ENCODE measurements at regions not wholly inside any gene's neighbourhood (a gene's known extent, or its start where the extent isn't known, plus 50 kb on each side); places are given as distances from the start of the nearest gene placed in this dataset.

DNA sequence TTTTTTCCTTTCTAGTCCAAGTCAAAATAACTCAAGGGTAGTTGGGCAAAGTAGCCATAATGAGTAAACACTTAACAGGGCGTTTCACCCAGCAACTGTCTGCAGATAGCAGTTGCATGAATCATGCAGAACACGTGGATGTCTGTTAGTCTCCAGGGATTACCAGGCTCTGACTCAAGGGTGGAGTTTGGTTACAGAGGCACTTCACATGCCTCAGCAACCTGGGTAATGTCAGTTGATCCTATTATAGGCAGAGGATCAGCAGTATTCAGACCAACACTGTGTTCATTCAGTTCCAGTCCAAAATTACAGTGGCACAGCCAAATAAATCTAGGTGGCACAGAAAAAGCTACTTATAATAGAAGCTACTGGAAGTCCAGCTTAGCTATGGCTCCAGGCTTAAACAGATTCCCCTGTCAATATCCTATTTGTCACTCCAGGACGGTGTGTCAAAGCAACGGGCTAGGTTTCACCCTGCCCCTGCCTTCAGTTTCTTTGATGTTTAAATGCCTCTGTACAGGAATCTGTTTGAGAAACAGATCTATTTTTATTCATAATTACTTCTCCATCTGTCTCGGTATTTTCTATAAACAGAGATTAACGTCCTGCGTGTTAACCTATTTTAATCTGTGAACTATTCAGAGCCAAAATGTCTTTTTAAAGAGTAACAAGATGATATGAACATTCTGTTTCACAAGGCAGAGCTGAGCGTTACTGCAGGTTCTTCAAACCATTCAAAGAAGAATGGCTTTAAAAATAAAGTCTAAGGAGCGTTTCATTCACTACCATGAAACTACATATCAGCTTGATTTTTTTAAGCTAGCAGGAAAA lies 162.6 kb upstream of the AKR1E2 start:
- no peak for DNase-seq (ENCODE audit: low read depth in 1 of 2, low spot score in 1 of 2)

- DNase-seq (ENCODE audit: low read depth in 1 of 2, low spot score in 1 of 2), result no peak
These were observed 163.3 kb upstream of the AKR1E2 start for GRCh38 chr10:4662576-4663161.

DNA sequence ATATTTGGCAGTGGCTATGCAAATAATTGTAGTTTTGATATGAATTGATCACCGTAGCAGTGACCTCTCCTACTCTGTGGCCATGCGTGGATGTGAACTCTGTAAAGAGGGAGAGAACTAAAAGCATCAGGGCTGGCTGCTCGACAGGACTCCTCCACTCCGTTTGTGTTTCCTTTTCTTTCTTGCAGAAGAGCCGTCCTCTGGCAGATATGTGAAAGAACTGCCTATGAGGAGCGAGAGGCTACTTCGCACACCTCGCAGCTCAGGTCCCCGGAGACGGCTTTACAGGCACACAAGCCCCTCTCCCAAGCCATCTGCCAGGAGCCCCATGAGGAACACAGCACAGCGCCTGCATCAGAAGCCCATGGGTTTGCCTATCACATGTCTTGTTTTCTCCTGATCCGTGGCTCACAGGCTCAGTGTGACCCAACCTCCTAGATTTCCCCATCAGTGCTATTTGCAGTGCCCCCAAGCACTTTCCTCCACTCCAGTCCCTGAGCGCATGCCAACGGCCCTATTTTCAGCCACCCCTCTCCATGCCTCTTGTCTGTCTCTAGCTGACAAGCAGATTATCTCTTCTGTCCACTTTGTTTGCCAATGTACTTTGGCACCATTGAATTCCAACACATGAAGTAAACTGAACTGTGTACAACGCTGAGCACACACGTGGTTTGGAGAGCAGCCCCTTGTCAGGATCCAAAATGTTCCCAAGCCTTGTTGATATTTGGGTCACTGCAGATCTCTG lies 164.3 kb upstream of the AKR1E2 start:
- no peak for DNase-seq (ENCODE audit: low read depth in 1 of 2, low spot score in 1 of 2)

DNA sequence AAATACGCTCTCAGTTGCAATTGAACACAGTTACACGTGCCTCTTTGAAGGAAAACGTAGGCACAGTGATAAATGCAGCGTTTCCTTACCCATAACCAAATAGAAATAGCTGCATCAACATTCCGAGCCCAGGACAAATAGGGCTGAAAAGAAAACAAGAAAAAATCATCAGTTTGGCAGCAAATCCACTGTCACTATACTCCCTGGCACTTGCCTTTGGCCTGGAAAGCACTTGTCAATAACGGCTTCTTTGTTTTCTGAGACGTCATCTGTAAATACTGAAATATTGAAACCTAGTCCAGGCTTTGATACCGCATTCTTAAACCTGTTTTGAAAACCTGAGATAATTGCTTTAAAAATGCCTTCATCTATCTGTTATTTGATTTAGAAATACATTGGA lies 167.2 kb upstream of the AKR1E2 start:
- no peak for DNase-seq (ENCODE audit: low read depth in 1 of 2, low spot score in 1 of 2)

- DNase-seq (ENCODE audit: low read depth in 1 of 2, low spot score in 1 of 2), result peak in 1 of 2 donors; percentile 27
These were observed 169.3 kb upstream of the AKR1E2 start for GRCh38 chr10:4656576-4657194.

- DNase-seq (ENCODE audit: low read depth in 1 of 2, low spot score in 1 of 2), result no peak
These were observed 170.1 kb upstream of the AKR1E2 start for GRCh38 chr10:4655879-4656278.

GRCh38 chr10:4655406-4655805 lies 170.6 kb upstream of the AKR1E2 start:
- no peak for DNase-seq (ENCODE audit: low read depth in 1 of 2, low spot score in 1 of 2)

DNA sequence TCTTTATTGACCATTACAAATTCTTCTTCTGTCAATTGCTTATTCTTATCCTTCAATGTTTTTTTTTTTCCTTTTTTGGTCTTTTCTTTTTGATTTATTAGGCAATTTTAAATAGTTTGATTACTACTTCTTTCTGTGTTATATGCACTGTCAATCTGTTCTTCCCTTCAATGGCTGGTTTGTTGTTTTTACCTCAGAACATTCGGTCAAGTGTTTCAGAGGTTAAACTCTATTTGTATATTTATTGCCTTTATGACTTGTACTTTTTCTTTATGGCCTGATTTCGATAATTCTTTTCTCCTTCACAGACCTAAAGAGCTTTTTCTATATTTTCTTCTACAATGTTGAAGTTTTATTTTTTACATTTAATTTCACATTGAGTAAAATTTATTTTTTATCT lies 171.5 kb upstream of the AKR1E2 start:
- DNase-seq (ENCODE audit: low read depth in 1 of 2, low spot score in 1 of 2), result no peak

DNA sequence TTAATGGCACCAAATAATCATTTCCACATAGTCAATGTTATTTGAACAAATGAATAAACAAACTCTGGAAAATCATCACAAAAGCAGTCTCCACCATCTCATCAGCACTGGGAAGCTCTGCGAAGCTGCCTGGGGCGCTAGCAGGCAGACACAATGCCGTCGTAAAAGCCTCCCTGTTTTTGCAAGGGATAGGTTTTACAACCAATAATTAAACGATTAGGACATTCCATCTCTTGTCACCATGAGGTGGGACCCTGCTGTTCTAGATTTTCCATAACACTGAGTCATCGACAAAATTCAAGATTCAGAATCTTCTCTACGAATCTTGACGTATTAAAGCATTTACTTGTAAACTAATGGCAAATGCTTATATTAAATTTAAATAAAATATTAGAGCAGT lies 172.8 kb upstream of the AKR1E2 start:
- no peak for DNase-seq (ENCODE audit: low read depth in 1 of 2, low spot score in 1 of 2)

GRCh38 chr10:4652111-4653010 lies 173.6 kb upstream of the AKR1E2 start:
- peak in 1 of 2 donors; percentile 19 for DNase-seq (ENCODE audit: low read depth in 1 of 2, low spot score in 1 of 2)

GRCh38 chr10:4651404-4652037 lies 174.5 kb upstream of the AKR1E2 start:
- no peak for DNase-seq (ENCODE audit: low read depth in 1 of 2, low spot score in 1 of 2)

DNA sequence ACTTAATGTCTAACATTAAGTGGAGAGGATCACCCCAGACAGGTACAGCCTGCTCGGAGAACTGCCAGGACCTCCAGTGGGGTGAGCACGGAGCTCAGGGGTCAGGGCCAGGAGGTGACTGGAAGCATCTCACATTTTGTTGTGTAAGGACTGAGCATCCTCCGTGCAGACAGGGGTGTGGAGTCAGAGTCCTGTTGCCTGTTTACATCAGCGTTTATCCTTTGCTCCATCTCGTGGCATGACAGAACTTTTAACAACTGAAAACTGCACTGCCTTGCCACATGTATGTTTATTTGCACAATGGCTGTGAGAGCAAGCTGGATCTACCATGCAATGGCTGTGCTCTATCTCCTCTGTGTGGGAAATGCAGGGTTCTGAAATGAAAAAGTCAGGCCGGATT lies 175.4 kb upstream of the AKR1E2 start:
- DNase-seq (ENCODE audit: low read depth in 1 of 2, low spot score in 1 of 2), result no peak

GRCh38 chr10:4649886-4650508 lies 176.0 kb upstream of the AKR1E2 start:
- no peak for DNase-seq (ENCODE audit: low read depth in 1 of 2, low spot score in 1 of 2)

- DNase-seq (ENCODE audit: low read depth in 1 of 2, low spot score in 1 of 2), result no peak
These were observed 176.5 kb upstream of the AKR1E2 start for GRCh38 chr10:4649471-4649870.

DNA sequence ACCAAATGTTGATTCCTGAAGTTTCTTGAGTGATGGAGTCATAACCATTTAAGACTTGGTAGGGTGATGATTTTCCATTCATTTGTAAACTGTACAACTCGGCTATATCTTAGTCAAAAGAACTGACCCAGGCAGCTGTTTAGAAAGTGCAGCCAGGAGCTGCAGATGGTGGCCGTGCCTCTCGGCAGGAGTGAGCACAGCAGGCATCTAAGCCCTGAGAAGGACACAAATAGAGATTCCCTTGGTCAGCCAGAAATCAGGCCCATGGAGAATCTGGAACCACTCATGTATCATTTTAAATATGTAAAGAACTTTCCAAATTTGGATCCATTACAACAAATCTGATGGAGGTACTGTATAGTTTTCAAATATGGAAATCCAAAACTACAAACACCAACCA lies 177.0 kb upstream of the AKR1E2 start:
- DNase-seq (ENCODE audit: low read depth in 1 of 2, low spot score in 1 of 2), result no peak

GRCh38 chr10:4647109-4647785 lies 178.8 kb upstream of the AKR1E2 start:
- no peak for DNase-seq (ENCODE audit: low read depth in 1 of 2, low spot score in 1 of 2)

DNA sequence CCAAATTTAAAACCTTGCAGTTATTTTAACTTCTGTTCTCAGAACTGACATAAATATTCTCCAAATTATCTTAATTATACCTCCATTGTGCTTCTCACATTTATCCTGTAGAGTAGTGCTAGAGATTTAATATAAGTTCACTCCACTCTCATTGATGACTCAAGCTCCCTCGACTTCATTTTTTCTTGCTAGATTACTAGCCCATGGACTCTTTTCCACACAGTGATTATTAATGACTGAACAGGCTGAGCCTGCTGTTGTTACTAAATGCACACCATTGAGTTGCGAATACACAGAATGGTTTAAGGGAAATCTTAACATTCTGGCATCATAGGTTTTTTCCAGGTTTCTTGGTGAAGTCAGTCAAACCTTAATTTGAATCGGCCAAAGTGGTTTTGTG lies 179.5 kb upstream of the AKR1E2 start:
- no peak for DNase-seq (ENCODE audit: low read depth in 1 of 2, low spot score in 1 of 2)

GRCh38 chr10:4645836-4646235 lies 180.2 kb upstream of the AKR1E2 start:
- no peak for DNase-seq (ENCODE audit: low read depth in 1 of 2, low spot score in 1 of 2)

DNA sequence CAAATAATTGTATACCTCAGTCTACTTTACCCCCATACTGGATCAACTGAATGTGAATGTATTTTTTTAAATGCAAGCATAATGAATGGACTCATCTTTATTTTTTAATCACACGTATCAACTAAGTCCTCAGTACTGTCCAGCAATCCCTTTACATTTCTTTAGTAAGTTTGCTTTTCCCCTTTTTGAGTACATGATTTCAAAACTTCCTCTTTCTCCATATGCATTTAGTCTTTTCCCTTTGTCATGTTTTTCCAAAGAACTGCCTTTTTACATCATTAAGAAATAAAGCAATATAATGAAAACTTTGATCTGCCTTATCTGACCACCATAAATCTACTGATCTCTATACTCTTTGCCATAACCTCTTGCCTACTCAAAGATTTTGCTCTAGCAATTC lies 182.5 kb upstream of the AKR1E2 start:
- DNase-seq (ENCODE audit: low read depth in 1 of 2, low spot score in 1 of 2), result no peak

Data from activated T-helper 1 cell treated with anti-CD3 and anti-CD28 coated beads, Interleukin-2, amount 50 U/mL, for 16 hours (primary cell).